HL-60 (cell line): ENCODE measurements at regions not wholly inside any gene's neighbourhood (a gene's known extent, or its start where the extent isn't known, plus 50 kb on each side); places are given as distances from the start of the nearest gene placed in this dataset.

ENCODE experiments used
- POLR2AphosphoS5 ChIP-seq: IDR thresholded peaks from 2 replicates; pipeline ENCODE4 v1.6.1; 2012; ENCODE audit warnings: low read depth
- TF ChIP-seq, protein P1 (sequence below): IDR thresholded peaks from one replicate; pipeline ENCODE4 v1.5.1; 2011; ENCODE audit warnings: low read length, control low read depth, inconsistent platforms; ENCODE audit not compliant: insufficient read depth
- TF ChIP-seq, protein P2 (sequence below): IDR thresholded peaks from 2 replicates; pipeline ENCODE4 v1.6.1; 2012; ENCODE audit warnings: low read depth; ENCODE audit not compliant: insufficient replicate concordance

GRCh38 chr2:196453613-196454047 is 185.9 kb upstream of the CCDC150 start:
- TF ChIP-seq, protein P1, sequence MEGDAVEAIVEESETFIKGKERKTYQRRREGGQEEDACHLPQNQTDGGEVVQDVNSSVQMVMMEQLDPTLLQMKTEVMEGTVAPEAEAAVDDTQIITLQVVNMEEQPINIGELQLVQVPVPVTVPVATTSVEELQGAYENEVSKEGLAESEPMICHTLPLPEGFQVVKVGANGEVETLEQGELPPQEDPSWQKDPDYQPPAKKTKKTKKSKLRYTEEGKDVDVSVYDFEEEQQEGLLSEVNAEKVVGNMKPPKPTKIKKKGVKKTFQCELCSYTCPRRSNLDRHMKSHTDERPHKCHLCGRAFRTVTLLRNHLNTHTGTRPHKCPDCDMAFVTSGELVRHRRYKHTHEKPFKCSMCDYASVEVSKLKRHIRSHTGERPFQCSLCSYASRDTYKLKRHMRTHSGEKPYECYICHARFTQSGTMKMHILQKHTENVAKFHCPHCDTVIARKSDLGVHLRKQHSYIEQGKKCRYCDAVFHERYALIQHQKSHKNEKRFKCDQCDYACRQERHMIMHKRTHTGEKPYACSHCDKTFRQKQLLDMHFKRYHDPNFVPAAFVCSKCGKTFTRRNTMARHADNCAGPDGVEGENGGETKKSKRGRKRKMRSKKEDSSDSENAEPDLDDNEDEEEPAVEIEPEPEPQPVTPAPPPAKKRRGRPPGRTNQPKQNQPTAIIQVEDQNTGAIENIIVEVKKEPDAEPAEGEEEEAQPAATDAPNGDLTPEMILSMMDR, result no peak
- TF ChIP-seq, protein P2, sequence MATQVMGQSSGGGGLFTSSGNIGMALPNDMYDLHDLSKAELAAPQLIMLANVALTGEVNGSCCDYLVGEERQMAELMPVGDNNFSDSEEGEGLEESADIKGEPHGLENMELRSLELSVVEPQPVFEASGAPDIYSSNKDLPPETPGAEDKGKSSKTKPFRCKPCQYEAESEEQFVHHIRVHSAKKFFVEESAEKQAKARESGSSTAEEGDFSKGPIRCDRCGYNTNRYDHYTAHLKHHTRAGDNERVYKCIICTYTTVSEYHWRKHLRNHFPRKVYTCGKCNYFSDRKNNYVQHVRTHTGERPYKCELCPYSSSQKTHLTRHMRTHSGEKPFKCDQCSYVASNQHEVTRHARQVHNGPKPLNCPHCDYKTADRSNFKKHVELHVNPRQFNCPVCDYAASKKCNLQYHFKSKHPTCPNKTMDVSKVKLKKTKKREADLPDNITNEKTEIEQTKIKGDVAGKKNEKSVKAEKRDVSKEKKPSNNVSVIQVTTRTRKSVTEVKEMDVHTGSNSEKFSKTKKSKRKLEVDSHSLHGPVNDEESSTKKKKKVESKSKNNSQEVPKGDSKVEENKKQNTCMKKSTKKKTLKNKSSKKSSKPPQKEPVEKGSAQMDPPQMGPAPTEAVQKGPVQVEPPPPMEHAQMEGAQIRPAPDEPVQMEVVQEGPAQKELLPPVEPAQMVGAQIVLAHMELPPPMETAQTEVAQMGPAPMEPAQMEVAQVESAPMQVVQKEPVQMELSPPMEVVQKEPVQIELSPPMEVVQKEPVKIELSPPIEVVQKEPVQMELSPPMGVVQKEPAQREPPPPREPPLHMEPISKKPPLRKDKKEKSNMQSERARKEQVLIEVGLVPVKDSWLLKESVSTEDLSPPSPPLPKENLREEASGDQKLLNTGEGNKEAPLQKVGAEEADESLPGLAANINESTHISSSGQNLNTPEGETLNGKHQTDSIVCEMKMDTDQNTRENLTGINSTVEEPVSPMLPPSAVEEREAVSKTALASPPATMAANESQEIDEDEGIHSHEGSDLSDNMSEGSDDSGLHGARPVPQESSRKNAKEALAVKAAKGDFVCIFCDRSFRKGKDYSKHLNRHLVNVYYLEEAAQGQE, result no peak
- TF ChIP-seq POLR2AphosphoS5, result no peak
